GM06990 (cell line): ENCODE measurements at regions not wholly inside any gene's neighbourhood (a gene's known extent, or its start where the extent isn't known, plus 50 kb on each side); places are given as distances from the start of the nearest gene placed in this dataset.

Experiments used
- DNase-seq: peaks from one replicate; pipeline ENCODE4 v3.0.0-alpha.2; 2011; ENCODE audit not compliant: insufficient read length; ENCODE audit errors: extremely low read depth
- H3K27me3 ChIP-seq: replicated peaks from 2 replicates; pipeline ENCODE4 v1.6.0; 2011; ENCODE audit warnings: low read length; ENCODE audit not compliant: control insufficient read depth, insufficient read depth
- H3K36me3 ChIP-seq: 2 replicates; pipeline ENCODE4 v1.5.1; 2011; ENCODE audit warnings: low read length; ENCODE audit not compliant: control insufficient read depth, insufficient read depth
- H3K4me3 ChIP-seq: replicated peaks from 2 replicates; pipeline ENCODE4 v1.5.1; 2011; ENCODE audit warnings: low read depth, mild to moderate bottlenecking, control low read depth, low read length
- TF ChIP-seq, protein P1 (sequence below): IDR thresholded peaks from 2 replicates; pipeline ENCODE4 v1.5.1; 2011; ENCODE audit warnings: low read length, control low read depth, mild to moderate bottlenecking, inconsistent platforms; ENCODE audit not compliant: insufficient read depth, poor library complexity, severe bottlenecking

DNA sequence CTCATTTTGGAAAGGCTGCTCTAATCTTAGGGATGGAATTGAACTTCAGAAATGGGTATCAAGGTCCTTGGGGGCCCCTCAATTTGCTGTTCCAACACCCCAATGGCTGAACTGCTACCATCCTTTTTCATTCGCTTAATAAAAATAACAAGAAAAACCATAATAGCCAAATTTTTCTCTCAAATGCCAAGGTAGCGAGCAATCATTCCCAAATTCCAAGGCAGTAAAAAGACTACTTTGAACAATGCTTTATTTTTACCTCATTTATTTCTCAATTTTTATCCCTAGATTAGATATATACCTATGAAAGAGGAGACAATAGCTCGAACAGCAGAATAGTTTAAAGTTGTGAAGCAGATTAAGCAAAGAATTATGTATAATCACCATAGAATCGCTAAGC is 323.4 kb upstream of the SLC7A11 start:
- TF ChIP-seq, protein P1, sequence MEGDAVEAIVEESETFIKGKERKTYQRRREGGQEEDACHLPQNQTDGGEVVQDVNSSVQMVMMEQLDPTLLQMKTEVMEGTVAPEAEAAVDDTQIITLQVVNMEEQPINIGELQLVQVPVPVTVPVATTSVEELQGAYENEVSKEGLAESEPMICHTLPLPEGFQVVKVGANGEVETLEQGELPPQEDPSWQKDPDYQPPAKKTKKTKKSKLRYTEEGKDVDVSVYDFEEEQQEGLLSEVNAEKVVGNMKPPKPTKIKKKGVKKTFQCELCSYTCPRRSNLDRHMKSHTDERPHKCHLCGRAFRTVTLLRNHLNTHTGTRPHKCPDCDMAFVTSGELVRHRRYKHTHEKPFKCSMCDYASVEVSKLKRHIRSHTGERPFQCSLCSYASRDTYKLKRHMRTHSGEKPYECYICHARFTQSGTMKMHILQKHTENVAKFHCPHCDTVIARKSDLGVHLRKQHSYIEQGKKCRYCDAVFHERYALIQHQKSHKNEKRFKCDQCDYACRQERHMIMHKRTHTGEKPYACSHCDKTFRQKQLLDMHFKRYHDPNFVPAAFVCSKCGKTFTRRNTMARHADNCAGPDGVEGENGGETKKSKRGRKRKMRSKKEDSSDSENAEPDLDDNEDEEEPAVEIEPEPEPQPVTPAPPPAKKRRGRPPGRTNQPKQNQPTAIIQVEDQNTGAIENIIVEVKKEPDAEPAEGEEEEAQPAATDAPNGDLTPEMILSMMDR = no peak
- DNase-seq = no peak
- Histone ChIP-seq H3K4me3 (no peak overlapping the region), H3K27me3 (no peaks in the 10 kb centered on the region), H3K36me3 (no peaks in the 10 kb centered on the region)

DNA sequence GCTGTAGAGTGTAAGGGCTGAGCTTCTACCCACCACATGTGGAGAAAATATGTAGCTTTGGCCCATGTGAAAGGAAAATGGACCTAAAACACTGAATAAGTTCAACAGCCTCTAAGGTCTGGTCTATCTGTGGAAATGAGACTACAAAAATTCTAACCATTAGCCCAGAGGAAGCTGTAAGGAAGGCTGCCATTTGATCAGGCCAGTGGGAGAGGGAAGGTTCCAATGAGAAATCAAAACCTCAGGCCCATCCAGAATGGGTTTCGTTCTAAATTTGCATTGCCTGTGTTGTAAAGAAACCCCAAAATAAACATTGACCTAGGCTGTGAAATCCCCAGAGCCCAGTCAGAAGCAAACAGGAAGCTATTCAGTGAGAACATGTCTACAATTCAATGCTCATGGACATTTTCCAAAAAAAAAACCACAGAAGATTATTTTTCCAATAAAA is 320.4 kb upstream of the SLC7A11 start:
- no peak for DNase-seq

DNA sequence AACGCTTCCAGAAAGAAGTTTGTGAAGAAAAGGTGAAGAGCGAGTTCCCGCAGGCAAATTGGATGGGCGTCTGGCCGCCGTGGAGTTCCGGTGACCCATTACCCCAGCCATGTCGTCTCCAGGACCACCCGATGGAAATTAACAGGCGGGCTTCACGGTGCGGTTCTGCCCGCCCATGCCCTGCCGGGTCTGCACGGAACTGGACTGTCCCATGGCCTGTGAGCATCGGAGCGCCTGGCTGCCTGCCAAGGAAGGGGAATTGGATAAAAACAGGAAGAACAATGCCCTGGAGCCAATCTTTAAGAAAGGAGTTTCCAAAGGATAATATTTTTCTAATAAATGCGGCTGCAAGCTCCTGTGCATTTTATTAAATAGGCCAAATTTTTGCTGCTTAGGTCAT is 319.8 kb upstream of the SLC7A11 start:
- DNase-seq = no peak
- no peak overlapping the region for H3K4me3 ChIP-seq

More for the DNA sequence above, 320.4 kb upstream of the SLC7A11 start:
- TF ChIP-seq, protein P1 = no peak
- H3K27me3 ChIP-seq = no peaks in the 10 kb centered on the region
- H3K36me3 ChIP-seq = no peaks in the 10 kb centered on the region
- H3K4me3 ChIP-seq = no peak overlapping the region

DNA sequence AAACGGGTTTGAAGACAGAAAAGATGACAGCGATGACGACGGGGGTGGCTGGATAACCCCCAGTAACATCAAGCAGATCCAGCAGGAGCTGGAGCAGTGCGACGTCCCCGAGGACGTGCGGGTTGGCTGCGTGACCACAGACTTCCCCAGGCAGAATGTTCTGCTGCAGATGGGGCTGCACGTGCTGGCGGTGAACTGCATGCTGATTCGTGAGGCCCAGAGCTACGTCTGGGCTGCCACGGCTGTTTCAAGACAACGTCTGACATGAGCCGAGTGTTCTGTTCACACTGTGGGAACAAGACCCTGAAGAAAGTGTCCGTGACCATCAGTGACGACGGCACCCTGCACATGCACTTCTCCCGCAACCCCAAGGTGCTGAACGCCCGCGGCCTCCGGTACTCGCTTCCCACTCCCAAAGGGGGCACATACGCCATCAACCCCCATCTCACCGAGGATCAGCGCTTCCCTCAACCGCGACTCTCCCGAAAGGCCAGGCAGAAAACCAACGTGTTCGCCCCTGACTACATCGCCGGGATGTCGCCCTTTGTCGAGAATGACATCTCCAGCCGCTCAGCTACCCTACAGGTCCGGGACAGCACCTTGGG is 319.2 kb upstream of the SLC7A11 start:
- no peak overlapping the region for H3K4me3 ChIP-seq
- H3K36me3 ChIP-seq = no peaks in the 10 kb centered on the region
- H3K27me3 ChIP-seq = no peaks in the 10 kb centered on the region
- DNase-seq = no peak
- TF ChIP-seq, protein P1 = no peak

More for the DNA sequence above, 319.8 kb upstream of the SLC7A11 start:
- TF ChIP-seq, protein P1 = no peak
- H3K36me3 ChIP-seq = no peaks in the 10 kb centered on the region
- H3K27me3 ChIP-seq = no peaks in the 10 kb centered on the region

DNA sequence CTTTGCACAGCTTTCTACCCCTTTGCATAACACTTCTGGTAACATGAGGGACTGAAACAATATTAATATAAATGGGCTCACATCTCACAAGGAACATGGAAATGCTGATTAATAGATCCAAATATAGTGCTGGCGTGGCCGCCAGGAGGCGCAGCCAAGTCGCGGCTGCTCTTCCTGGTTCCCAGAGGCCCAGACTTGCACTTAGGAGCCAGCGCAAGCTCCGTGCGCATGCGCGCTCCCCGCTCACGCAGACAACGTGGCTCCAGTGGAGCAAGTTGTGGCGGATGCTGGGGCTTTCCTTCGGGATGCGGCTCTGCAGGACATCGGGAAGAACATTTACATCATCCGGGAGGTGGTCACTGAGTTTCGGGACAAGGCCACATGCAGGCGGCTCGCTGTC is 318.3 kb upstream of the SLC7A11 start:
- no peaks in the 10 kb centered on the region for H3K27me3 ChIP-seq
- no peaks in the 10 kb centered on the region for H3K36me3 ChIP-seq
- H3K4me3 ChIP-seq = no peak overlapping the region
- peak; percentile 17 for DNase-seq
- TF ChIP-seq, protein P1 = no peak

DNA sequence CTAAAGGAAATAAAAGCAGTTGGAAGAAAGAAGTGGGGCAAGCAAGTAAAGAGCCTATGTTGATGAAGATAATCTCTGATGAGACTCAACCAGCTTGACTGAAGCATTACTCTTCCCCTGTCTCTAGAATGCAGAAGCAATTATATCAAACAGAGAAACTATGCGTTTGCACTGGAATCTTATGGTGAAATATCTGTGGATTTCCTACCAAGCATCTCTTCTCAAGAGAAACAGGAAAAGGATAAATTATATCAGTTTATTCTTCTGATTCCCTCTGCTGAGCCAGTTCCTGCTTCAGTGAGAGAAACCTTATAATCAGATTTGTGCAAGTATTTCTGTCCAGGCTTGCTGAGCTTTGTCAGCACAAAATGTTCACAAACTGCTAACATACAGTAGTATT is 316.7 kb upstream of the SLC7A11 start:
- TF ChIP-seq, protein P1 = no peak
- Histone ChIP-seq H3K36me3 (no peaks in the 10 kb centered on the region), H3K27me3 (no peaks in the 10 kb centered on the region), H3K4me3 (no peak overlapping the region)
- DNase-seq = no peak
